A172 (cell line): ENCODE measurements at regions not wholly inside any gene's neighbourhood (a gene's known extent, or its start where the extent isn't known, plus 50 kb on each side); places are given as distances from the start of the nearest gene placed in this dataset.

Experiments used
- DNase-seq: peaks from one replicate; pipeline ENCODE4 v3.0.0-alpha.2; 2015; ENCODE audit warnings: low spot score

GRCh38 chr10:121240011-121240410 lies 358.2 kb downstream of the FGFR2 start:
- DNase-seq, result no peak

- no peak for DNase-seq
These were observed 357.7 kb downstream of the FGFR2 start for GRCh38 chr10:121240556-121240955.

- no peak for DNase-seq
These were observed 356.9 kb downstream of the FGFR2 start for GRCh38 chr10:121241337-121241736.

- DNase-seq, result no peak
These were observed 355.3 kb downstream of the FGFR2 start for GRCh38 chr10:121242741-121243608.

- DNase-seq, result no peak
These were observed 354.5 kb downstream of the FGFR2 start for GRCh38 chr10:121243609-121244241.

GRCh38 chr10:121244818-121245217 lies 353.4 kb downstream of the FGFR2 start:
- DNase-seq, result no peak

GRCh38 chr10:121245754-121246153 lies 352.5 kb downstream of the FGFR2 start:
- DNase-seq, result no peak

GRCh38 chr10:121248266-121248665 lies 350.0 kb downstream of the FGFR2 start:
- no peak for DNase-seq

- DNase-seq, result no peak
These were observed 347.1 kb downstream of the FGFR2 start for GRCh38 chr10:121250995-121251764.

GRCh38 chr10:121252756-121253155 lies 345.5 kb downstream of the FGFR2 start:
- no peak for DNase-seq

GRCh38 chr10:121260377-121260776 lies 337.9 kb downstream of the FGFR2 start:
- DNase-seq, result no peak

- DNase-seq, result no peak
These were observed 336.6 kb downstream of the FGFR2 start for GRCh38 chr10:121261665-121262064.

GRCh38 chr10:121262774-121263430 lies 335.3 kb downstream of the FGFR2 start:
- DNase-seq, result no peak

- DNase-seq, result no peak
These were observed 334.8 kb downstream of the FGFR2 start for GRCh38 chr10:121263431-121263783.

- no peak for DNase-seq
These were observed 332.7 kb downstream of the FGFR2 start for GRCh38 chr10:121265360-121266123.

- DNase-seq, result no peak
These were observed 331.9 kb downstream of the FGFR2 start for GRCh38 chr10:121266370-121266769.

GRCh38 chr10:121267236-121268003 lies 330.8 kb downstream of the FGFR2 start:
- no peak for DNase-seq

GRCh38 chr10:121268363-121268762 lies 329.9 kb downstream of the FGFR2 start:
- no peak for DNase-seq

GRCh38 chr10:121268863-121269432 lies 329.3 kb downstream of the FGFR2 start:
- DNase-seq, result no peak

- DNase-seq, result no peak
These were observed 327.3 kb downstream of the FGFR2 start for GRCh38 chr10:121270906-121271305.
